ENCODE measurements at regions not wholly inside any gene's neighbourhood (a gene's known extent, or its start where the extent isn't known, plus 50 kb on each side); places are given as distances from the start of the nearest gene placed in this dataset.

DNA sequence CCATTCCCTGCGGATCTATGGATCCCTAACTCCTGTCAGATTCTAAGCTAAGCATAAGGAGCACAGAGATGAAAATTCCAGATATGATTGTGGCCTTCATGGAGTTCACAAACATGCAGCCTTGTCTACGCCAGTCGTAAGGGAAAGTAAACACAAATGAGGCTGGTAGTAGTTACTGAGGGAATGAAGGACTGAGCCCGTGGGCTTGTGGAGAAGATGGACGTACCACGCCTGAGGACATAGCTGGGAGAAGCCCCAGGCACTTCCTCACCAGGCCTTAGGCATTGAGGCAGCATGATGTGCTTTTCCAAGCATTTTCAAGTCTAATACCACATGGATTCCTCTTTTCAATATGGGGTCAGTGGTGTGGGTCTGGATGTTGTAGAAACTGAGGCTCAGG lies 515.2 kb downstream of the BCL11B start:
- H3K4me3 ChIP-seq (ENCODE audit: control insufficient read depth, low read depth, low read length) = no peak overlapping the region
- no peak for TF ChIP-seq CTCF (IDR thresholded peaks at IDR 0.05; ENCODE audit: control insufficient read depth, insufficient read depth, low read depth, low read length, missing control alignments)
- no peak for DNase-seq (ENCODE audit: low read depth)

GRCh38 chr14:98758440-98758839 lies 513.6 kb downstream of the BCL11B start:
- TF ChIP-seq CTCF (IDR thresholded peaks at IDR 0.05; ENCODE audit: control insufficient read depth, insufficient read depth, low read depth, low read length, missing control alignments) = no peak
- no peak for DNase-seq (ENCODE audit: low read depth)
- H3K4me3 ChIP-seq (ENCODE audit: control insufficient read depth, low read depth, low read length) = no peak overlapping the region

DNA sequence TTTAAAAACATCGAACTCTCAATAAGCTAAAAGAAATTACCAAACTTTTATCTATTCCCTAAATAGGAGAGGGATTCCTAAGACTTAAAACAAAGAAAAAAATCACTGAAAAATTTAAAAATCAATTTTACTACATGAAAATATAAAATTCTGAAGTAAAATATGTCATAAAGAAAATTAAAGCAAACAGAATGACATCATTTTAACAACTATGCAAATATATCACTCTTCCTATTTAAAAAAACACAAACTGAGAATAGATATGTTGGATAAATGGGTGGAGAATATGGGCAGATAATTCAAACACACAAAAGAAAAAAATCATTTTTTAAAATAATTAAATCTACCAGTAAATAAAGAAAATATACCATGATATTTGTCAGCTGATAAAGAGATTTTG lies 510.0 kb downstream of the BCL11B start:
- DNase-seq (ENCODE audit: low read depth) = no peak
- no peak overlapping the region for H3K4me3 ChIP-seq (ENCODE audit: control insufficient read depth, low read depth, low read length)
- no peak for TF ChIP-seq CTCF (IDR thresholded peaks at IDR 0.05; ENCODE audit: control insufficient read depth, insufficient read depth, low read depth, low read length, missing control alignments)

DNA sequence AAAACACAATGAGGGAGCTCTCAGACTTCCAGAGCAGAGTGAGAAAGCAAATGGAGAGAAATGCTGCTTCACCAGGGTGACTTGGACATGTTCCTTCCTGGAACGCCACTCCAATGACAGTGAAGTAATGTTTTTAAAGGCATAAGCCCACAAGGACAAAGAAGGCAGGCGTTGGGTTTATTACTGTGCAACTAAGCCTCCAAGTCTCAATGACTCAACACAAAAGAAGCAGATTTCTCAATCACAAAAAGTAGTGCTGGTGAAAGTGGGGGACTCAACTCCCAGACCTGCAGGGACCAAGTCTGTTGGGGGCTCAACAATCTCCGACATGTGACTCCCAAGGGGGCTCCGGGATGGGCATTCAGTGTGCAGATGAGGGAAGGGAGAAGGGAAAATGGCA lies 505.2 kb downstream of the BCL11B start:
- H3K4me3 ChIP-seq (ENCODE audit: control insufficient read depth, low read depth, low read length) = no peak overlapping the region
- TF ChIP-seq CTCF (IDR thresholded peaks at IDR 0.05; ENCODE audit: control insufficient read depth, insufficient read depth, low read depth, low read length, missing control alignments) = no peak
- DNase-seq (ENCODE audit: low read depth) = no peak

- no peak overlapping the region for H3K4me3 ChIP-seq (ENCODE audit: control insufficient read depth, low read depth, low read length)
- DNase-seq (ENCODE audit: low read depth) = no peak
- TF ChIP-seq CTCF (IDR thresholded peaks at IDR 0.05; ENCODE audit: control insufficient read depth, insufficient read depth, low read depth, low read length, missing control alignments) = no peak
Measured at GRCh38 chr14:98769326-98769725, 502.7 kb downstream of the BCL11B start.

- no peak for TF ChIP-seq CTCF (IDR thresholded peaks at IDR 0.05; ENCODE audit: control insufficient read depth, insufficient read depth, low read depth, low read length, missing control alignments)
- DNase-seq (ENCODE audit: low read depth) = no peak
- no peak overlapping the region for H3K4me3 ChIP-seq (ENCODE audit: control insufficient read depth, low read depth, low read length)
Measured at GRCh38 chr14:98770151-98770550, 501.8 kb downstream of the BCL11B start.

DNA sequence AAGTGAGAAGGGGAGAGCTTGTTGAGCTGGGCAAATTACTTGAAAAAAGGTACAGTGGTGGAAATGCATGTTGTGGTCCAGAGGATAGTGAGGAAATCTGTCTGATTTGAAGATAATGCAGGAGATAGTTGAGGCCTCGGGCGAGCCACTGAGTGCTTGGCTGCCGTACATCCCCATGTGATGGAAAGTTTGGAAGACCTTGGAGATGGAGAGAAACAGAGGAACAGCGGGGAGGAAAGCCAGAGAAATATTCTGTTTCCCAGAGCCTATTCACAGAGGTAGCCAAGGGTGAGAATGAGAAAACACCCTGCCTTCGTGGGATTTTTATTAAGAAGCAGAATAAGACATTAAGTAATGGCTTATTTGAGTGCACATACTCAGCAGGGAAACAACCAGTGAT lies 498.2 kb downstream of the BCL11B start:
- no peak for TF ChIP-seq CTCF (IDR thresholded peaks at IDR 0.05; ENCODE audit: control insufficient read depth, insufficient read depth, low read depth, low read length, missing control alignments)

More for the DNA sequence above, 498.2 kb downstream of the BCL11B start:
- DNase-seq (ENCODE audit: low read depth) = no peak
- H3K4me3 ChIP-seq (ENCODE audit: control insufficient read depth, low read depth, low read length) = no peak overlapping the region

All from AG09309 (cell line).